H9 (cell line): ENCODE measurements at regions not wholly inside any gene's neighbourhood (a gene's known extent, or its start where the extent isn't known, plus 50 kb on each side); places are given as distances from the start of the nearest gene placed in this dataset.

ENCODE experiments used
- DNase-seq: peaks from one replicate; pipeline ENCODE4 v3.0.0-alpha.2; 2017
- H2AFZ ChIP-seq: one replicate; pipeline ENCODE4 v1.6.1; 2013; ENCODE audit warnings: mild to moderate bottlenecking, low read length, control low read depth, moderate library complexity
- H2AK5ac ChIP-seq: 2 replicates; pipeline ENCODE4 v1.6.1; 2013; ENCODE audit warnings: low read length, control low read depth, mixed read lengths; ENCODE audit not compliant: insufficient read length
- H2BK120ac ChIP-seq: one replicate; pipeline ENCODE4 v1.6.1; 2013; ENCODE audit warnings: low read depth, mild to moderate bottlenecking, low read length, control low read depth, inconsistent platforms; ENCODE audit not compliant: poor library complexity, severe bottlenecking
- H2BK12ac ChIP-seq: 2 replicates; pipeline ENCODE4 v1.6.1; 2013; ENCODE audit warnings: low read length, control low read depth, mixed read lengths, low read depth; ENCODE audit not compliant: insufficient read length
- H2BK15ac ChIP-seq: 2 replicates; pipeline ENCODE4 v1.6.1; 2013; ENCODE audit warnings: low read depth, low read length, control low read depth
- H2BK20ac ChIP-seq: one replicate; pipeline ENCODE4 v1.6.1; 2013; ENCODE audit warnings: low read depth, mild to moderate bottlenecking, low read length, control low read depth, inconsistent platforms; ENCODE audit not compliant: poor library complexity, severe bottlenecking
- H2BK5ac ChIP-seq: 2 replicates; pipeline ENCODE4 v1.6.1; 2013; ENCODE audit warnings: low read length, control low read depth, mixed read lengths; ENCODE audit not compliant: insufficient read length
- H3K14ac ChIP-seq: 2 replicates; pipeline ENCODE4 v1.6.1; 2013; ENCODE audit warnings: low read length, control low read depth; ENCODE audit not compliant: insufficient read depth
- H3K18ac ChIP-seq: 2 replicates; pipeline ENCODE4 v1.6.1; 2013; ENCODE audit warnings: low read depth, mild to moderate bottlenecking, mixed read lengths, low read length, control low read depth; ENCODE audit not compliant: insufficient read length
- H3K23ac ChIP-seq: 2 replicates; pipeline ENCODE4 v1.6.1; 2013; ENCODE audit warnings: low read length, control low read depth, mixed read lengths, low read depth; ENCODE audit not compliant: insufficient read length
- H3K23me2 ChIP-seq: 2 replicates; pipeline ENCODE4 v1.6.1; 2013; ENCODE audit warnings: low read depth, mild to moderate bottlenecking, mixed read lengths, low read length, control low read depth; ENCODE audit not compliant: insufficient read length, poor library complexity, severe bottlenecking
- H3K27ac ChIP-seq: 2 replicates; pipeline ENCODE4 v1.5.1; 2013; ENCODE audit warnings: low read length, control low read depth, mixed read lengths, low read depth; ENCODE audit not compliant: insufficient read length
- H3K27me3 ChIP-seq: 2 replicates; pipeline ENCODE4 v1.6.1; 2013; ENCODE audit warnings: low read length, control low read depth, inconsistent platforms; ENCODE audit not compliant: insufficient read depth
- H3K4ac ChIP-seq: 2 replicates; pipeline ENCODE4 v1.6.1; 2013; ENCODE audit warnings: low read depth, mild to moderate bottlenecking, control low read depth, inconsistent platforms, low read length, moderate library complexity
- H3K4me1 ChIP-seq: 2 replicates; pipeline ENCODE4 v1.6.1; 2013; ENCODE audit warnings: low read length, control low read depth, inconsistent platforms; ENCODE audit not compliant: insufficient read depth
- H3K4me2 ChIP-seq: 2 replicates; pipeline ENCODE4 v1.6.1; 2013; ENCODE audit warnings: low read length, control low read depth, mixed read lengths; ENCODE audit not compliant: insufficient read length, insufficient read depth
- H3K56ac ChIP-seq: 2 replicates; pipeline ENCODE4 v1.6.1; 2013; ENCODE audit warnings: low read depth, mild to moderate bottlenecking, mixed read lengths, low read length, control low read depth; ENCODE audit not compliant: insufficient read length
- H3K79me1 ChIP-seq: 2 replicates; pipeline ENCODE4 v1.6.1; 2013; ENCODE audit warnings: low read depth, mild to moderate bottlenecking, moderate library complexity, low read length, control low read depth, inconsistent platforms; ENCODE audit not compliant: insufficient read depth, poor library complexity, severe bottlenecking
- H3K79me2 ChIP-seq: 2 replicates; pipeline ENCODE4 v1.6.1; 2013; ENCODE audit warnings: low read length, control low read depth, inconsistent platforms; ENCODE audit not compliant: insufficient read depth
- H3K9ac ChIP-seq: 2 replicates; pipeline ENCODE4 v1.6.1; 2013; ENCODE audit warnings: low read length, control low read depth, mixed read lengths; ENCODE audit not compliant: insufficient read length; ENCODE audit errors: extremely low read depth
- H3K9me3 ChIP-seq: one replicate; pipeline ENCODE4 v1.6.1; 2013; ENCODE audit warnings: low read depth, low read length, inconsistent platforms; ENCODE audit not compliant: control insufficient read depth
- H3T11ph ChIP-seq: one replicate; pipeline ENCODE4 v1.6.1; 2013; ENCODE audit warnings: mild to moderate bottlenecking, low read length, control low read depth, inconsistent platforms
- H4K20me1 ChIP-seq: one replicate; pipeline ENCODE4 v1.6.1; 2013; ENCODE audit not compliant: control insufficient read depth, insufficient read length, insufficient read depth
- H4K5ac ChIP-seq: 2 replicates; pipeline ENCODE4 v1.6.1; 2013; ENCODE audit warnings: low read depth, mild to moderate bottlenecking, mixed read lengths, low read length, control low read depth; ENCODE audit not compliant: insufficient read length
- H4K8ac ChIP-seq: replicated peaks from 2 replicates; pipeline ENCODE4 v1.6.1; 2013; ENCODE audit warnings: low read length, control low read depth, mixed read lengths, low read depth; ENCODE audit not compliant: insufficient read length
- H4K91ac ChIP-seq: 2 replicates; pipeline ENCODE4 v1.6.1; 2013; ENCODE audit warnings: low read depth, mild to moderate bottlenecking, moderate library complexity, mixed read lengths, low read length, control low read depth; ENCODE audit not compliant: insufficient read length
- H3K27ac Mint-ChIP-seq, 3 experiments: 2 replicates in 2 of 3; 3 replicates in 1 of 3; pipeline ENCODE4 v1.8.0; 2020 to 2021; ENCODE audit warnings: mixed read lengths in 3 of 3, mild to moderate bottlenecking in 1 of 3, moderate library complexity in 1 of 3
- H3K27me3 Mint-ChIP-seq: 2 replicates; pipeline ENCODE4 v1.8.0; 2021; ENCODE audit warnings: low read depth, mild to moderate bottlenecking, moderate library complexity, mixed read lengths
- H3K36me3 Mint-ChIP-seq, 3 experiments: 2 replicates in 2 of 3; 3 replicates in 1 of 3; pipeline ENCODE4 v1.8.0; 2020 to 2021; ENCODE audit warnings: low read depth in 3 of 3, mixed read lengths in 3 of 3; ENCODE audit not compliant: insufficient read depth in 1 of 3
- H3K4me1 Mint-ChIP-seq, 2 experiments: 2 replicates each; pipeline ENCODE4 v1.8.0; 2020; ENCODE audit warnings: mixed read lengths in 2 of 2
- H3K4me3 Mint-ChIP-seq, 2 experiments: 2 replicates in 1 of 2; 3 replicates in 1 of 2; pipeline ENCODE4 v1.8.0; 2020 to 2021; ENCODE audit warnings: mild to moderate bottlenecking in 2 of 2, mixed read lengths in 2 of 2, moderate library complexity in 1 of 2
- H3K9me3 Mint-ChIP-seq, 2 experiments: 2 replicates in 1 of 2; 3 replicates in 1 of 2; pipeline ENCODE4 v1.8.0; 2020; ENCODE audit warnings: mild to moderate bottlenecking in 2 of 2, mixed read lengths in 2 of 2, moderate library complexity in 1 of 2
- CTCF ChIP-seq: fragments of 200-600 bp; sonication (generic); conservative IDR thresholded peaks from 3 replicates; pipeline ENCODE4 v1.8.0; 2021; ENCODE audit warnings: antibody characterized with exemption, mild to moderate bottlenecking
- WGBS: extraction: QIAGEN DNeasy Blood & Tissue Kit; methylation state at CpG from one replicate; pipeline ENCODE4 v1.1.7; 2013; ENCODE audit warnings: missing lambda C conversion rate, low lambda C conversion rate, mixed read lengths; ENCODE audit not compliant: insufficient read length; ENCODE audit errors: extremely low coverage; 5-methylcytosine and 5-hydroxymethylcytosine counted together

- Histone ChIP-seq H4K8ac (no peak overlapping the region), H4K91ac (no peak overlapping the region), H4K5ac (no peak overlapping the region), H2BK20ac (no peak overlapping the region), H3K18ac (no peak overlapping the region), H2BK12ac (no peak overlapping the region), H2AFZ (no peak overlapping the region), H3K79me2 (no peaks in the 10 kb centered on the region), H3K27me3 (no peaks in the 10 kb centered on the region), H2BK15ac (no peak overlapping the region), H3K27ac (no peak overlapping the region), H3K23ac (no peak overlapping the region), H3K9me3 (no peaks in the 10 kb centered on the region), H3K4me2 (no peak overlapping the region), H2BK5ac (no peak overlapping the region), H3K23me2 (no peaks in the 10 kb centered on the region), H3K4ac (no peak overlapping the region), H3K9ac (no peak overlapping the region), H4K20me1 (no peaks in the 10 kb centered on the region), H2AK5ac (no peak overlapping the region), H2BK120ac (no peak overlapping the region), H3K56ac (no peak overlapping the region), H3K79me1 (no peaks in the 10 kb centered on the region), H3K4me1 (no peaks in the 10 kb centered on the region), H3T11ph (no peak overlapping the region), H3K14ac (no peak overlapping the region)
- Mint-ChIP-seq H3K9me3 (no peaks in the 10 kb centered on the region; a peak in 1 of 5 replicates), H3K27ac (no peak overlapping the region), H3K36me3 (no peaks in the 10 kb centered on the region), H3K4me1 (no peaks in the 10 kb centered on the region), H3K4me3 (no peak overlapping the region), H3K27me3 (no peaks in the 10 kb centered on the region)
- WGBS, result no CpG with 5 or more reads among the region's 4 CpGs
- TF ChIP-seq CTCF, result no peak
- DNase-seq, result no peak
Measured at GRCh38 chr13:71935166-71935840, 68.3 kb upstream of the DACH1 start.
